Endothelial cell of umbilical vein (primary cell): ENCODE measurements at regions not wholly inside any gene's neighbourhood (a gene's known extent, or its start where the extent isn't known, plus 50 kb on each side); places are given as distances from the start of the nearest gene placed in this dataset.

Source experiments
- BruUV-seq: library from RNA; stranded (reverse); fragments of 400-500 nt; replicated peaks from 2 replicates; lab custom pipeline; 2021; lab: Mats Ljungman, UMichigan
- CTCF ChIA-PET: fragments of 300-600, 350-600 bp; sonication (Branson Sonifier 250); formaldehyde crosslinking; loops from one replicate; lab custom pipeline; 2021; ENCODE audit warnings: antibody characterized with exemption, inconsistent platforms; lab: Charles Lee
- POLR2A ChIA-PET: fragments of 300-600, 350-600 bp; sonication (Branson Sonifier 250); formaldehyde crosslinking; loops from one replicate; lab custom pipeline; 2021; ENCODE audit warnings: antibody characterized with exemption, inconsistent platforms; lab: Charles Lee
- DNase-seq: peaks from one replicate; pipeline ENCODE4 v3.0.0-alpha.2; 2011; ENCODE audit warnings: low read depth, low spot score
- FAIRE-seq: peaks from 2 replicates; lab custom pipeline; 2011; peaks lifted over from hg19 to GRCh38; lab: Jason Lieb, UNC
- H2AFZ ChIP-seq: 2 replicates; pipeline ENCODE4 v1.6.0; 2012; ENCODE audit warnings: low read depth, low read length, control low read depth, inconsistent platforms
- H3K27ac ChIP-seq: 2 replicates; pipeline ENCODE4 v1.5.1; 2011; ENCODE audit warnings: low read depth, mild to moderate bottlenecking, control low read depth, low read length, moderate library complexity; ENCODE audit not compliant: insufficient read depth
- H3K27me3 ChIP-seq, 2 experiments: 2 replicates each; pipeline versions ENCODE4 v1.6.0 to v1.6.1; 2011; ENCODE audit warnings: low read length in 2 of 2, mixed read lengths in 1 of 2; ENCODE audit not compliant: control insufficient read depth in 2 of 2, insufficient read depth in 2 of 2
- H3K36me3 ChIP-seq, 2 experiments: 2 replicates in 1 of 2; 3 replicates in 1 of 2; pipeline ENCODE4 v1.5.1; 2011; ENCODE audit warnings: low read length in 2 of 2, mild to moderate bottlenecking in 1 of 2, moderate library complexity in 1 of 2; ENCODE audit not compliant: control insufficient read depth in 2 of 2, insufficient read depth in 2 of 2; ENCODE audit errors: extremely low read depth in 1 of 2
- H3K4me1 ChIP-seq: 3 replicates; pipeline ENCODE4 v1.5.1; 2011; ENCODE audit warnings: mild to moderate bottlenecking, low read length; ENCODE audit not compliant: control insufficient read depth, insufficient read depth; ENCODE audit errors: extremely low read depth
- H3K4me2 ChIP-seq: 2 replicates; pipeline ENCODE4 v1.6.1; 2011; ENCODE audit warnings: low read length, control low read depth, mixed read lengths; ENCODE audit not compliant: insufficient read depth
- H3K4me3 ChIP-seq, 3 experiments: fragments of 200-600 bp in 1 of 3; sonication (generic), shearing (Covaris generic) in 1 of 3; replicated peaks in 1 of 3; 2 replicates each; pipeline ENCODE4 v1.5.1; 2011 to 2016; ENCODE audit warnings: control low read depth in 3 of 3, low read length in 3 of 3, mild to moderate bottlenecking in 2 of 3, inconsistent platforms in 1 of 3, low read depth in 1 of 3, moderate library complexity in 1 of 3; ENCODE audit not compliant: insufficient read depth in 1 of 3
- H3K79me2 ChIP-seq: 2 replicates; pipeline ENCODE4 v1.6.0; 2012; ENCODE audit warnings: low read length, inconsistent platforms; ENCODE audit not compliant: control insufficient read depth, insufficient read depth
- H3K9ac ChIP-seq: replicated peaks from 2 replicates; pipeline ENCODE3; 2011; ENCODE audit warnings: low read length, control low read depth; ENCODE audit not compliant: insufficient read depth; ENCODE audit errors: extremely low read depth
- H3K9me1 ChIP-seq: replicated peaks from 3 replicates; pipeline ENCODE4 v1.6.0; 2011; ENCODE audit warnings: mild to moderate bottlenecking, low read length; ENCODE audit not compliant: control insufficient read depth, insufficient read depth; ENCODE audit errors: extremely low read depth
- H3K9me3 ChIP-seq: replicated peaks from 2 replicates; pipeline ENCODE4 v1.5.1; 2012; ENCODE audit warnings: low read length, inconsistent platforms; ENCODE audit not compliant: control insufficient read depth, insufficient read depth
- H4K20me1 ChIP-seq: replicated peaks from 2 replicates; pipeline ENCODE3; 2011; ENCODE audit warnings: mild to moderate bottlenecking, low read length; ENCODE audit not compliant: control insufficient read depth, insufficient read depth; ENCODE audit errors: extremely low read depth
- EZH2 ChIP-seq: IDR thresholded peaks from 2 replicates; pipeline ENCODE4 v1.6.1; 2012; ENCODE audit warnings: borderline replicate concordance, low read depth, mild to moderate bottlenecking, moderate library complexity, low read length, inconsistent platforms; ENCODE audit not compliant: severe bottlenecking
- FOS ChIP-seq: IDR thresholded peaks from 2 replicates; pipeline ENCODE4 v1.6.1; 2011; ENCODE audit warnings: mild to moderate bottlenecking, low read length, moderate library complexity, borderline replicate concordance; ENCODE audit not compliant: insufficient read depth
- GATA2 ChIP-seq: IDR thresholded peaks from 2 replicates; pipeline ENCODE4 v1.7.0; 2011; ENCODE audit warnings: low read depth, mild to moderate bottlenecking, moderate library complexity, mixed read lengths, low read length; ENCODE audit not compliant: insufficient read length, insufficient read depth
- JUN ChIP-seq: IDR thresholded peaks from 2 replicates; pipeline ENCODE4 v1.6.1; 2011; ENCODE audit warnings: borderline replicate concordance, low read depth; ENCODE audit not compliant: insufficient read length, insufficient read depth
- MAX ChIP-seq: IDR thresholded peaks from 2 replicates; pipeline ENCODE4 v1.6.1; 2011; ENCODE audit not compliant: insufficient read depth, insufficient read length
- MYC ChIP-seq: IDR thresholded peaks from one replicate; pipeline ENCODE4 v1.6.1; 2011; ENCODE audit warnings: mild to moderate bottlenecking, low read depth, low read length
- POLR2A ChIP-seq: IDR thresholded peaks from 2 replicates; pipeline ENCODE4 v1.6.1; 2012; ENCODE audit warnings: low read depth, mild to moderate bottlenecking, control low read depth, low read length
- POLR2AphosphoS5 ChIP-seq: IDR thresholded peaks from 2 replicates; pipeline ENCODE4 v1.6.1; 2012; ENCODE audit warnings: low read depth, mild to moderate bottlenecking, control low read depth, low read length, moderate library complexity; ENCODE audit not compliant: insufficient read depth
- dilution Hi-C: fragments of 300-500 bp; cut with MboI; formaldehyde crosslinking; loops from one replicate; pipeline ENCODE4 v1.15.0; 2019; ENCODE audit warnings: low sequenced_read_pairs; ENCODE audit not compliant: extremely low pct_ligation_motif_present
- intact Hi-C: fragments of 100-400 bp; cut with micrococcal nuclease; formaldehyde crosslinking; loops from one replicate; pipeline ENCODE4 v1.10.0; 2022
- TF ChIP-seq, protein P1 (sequence below), 2 donors: IDR thresholded peaks; 1 replicate in 1 of 2; 2 replicates in 1 of 2; pipeline ENCODE4 v1.5.1; 2011; ENCODE audit warnings: low read length in 2 of 2, mild to moderate bottlenecking in 2 of 2, moderate library complexity in 2 of 2, control low read depth in 1 of 2, inconsistent platforms in 1 of 2, low read depth in 1 of 2; ENCODE audit not compliant: insufficient read depth in 1 of 2; ENCODE audit errors: extremely low read depth in 1 of 2

DNA sequence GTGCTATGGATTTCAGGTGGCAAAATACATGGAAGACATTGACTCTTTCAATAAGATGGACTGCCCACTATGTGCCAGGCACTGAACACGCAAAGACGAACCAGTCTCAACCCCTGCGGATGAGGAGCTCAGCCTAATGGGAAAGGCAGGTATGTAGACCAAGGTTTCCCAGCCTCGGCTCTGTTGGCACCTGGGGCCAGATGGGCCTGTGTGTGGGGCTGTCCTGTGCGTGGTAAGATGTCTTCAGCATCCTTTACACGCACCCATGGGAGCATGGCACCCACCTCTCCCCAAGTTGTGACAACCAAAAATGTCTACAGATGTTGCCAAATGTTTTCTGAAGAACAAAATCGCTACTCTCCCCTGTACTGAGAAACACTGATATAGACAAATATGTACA, 82.6 kb upstream of the FOXQ1 start:
- CTCF ChIA-PET, result no interaction called here
- Histone ChIP-seq H3K9me3 (no peaks in the 10 kb centered on the region), H3K9ac (no peak overlapping the region), H3K79me2 (no peaks in the 10 kb centered on the region), H3K36me3 (no peaks in the 10 kb centered on the region), H4K20me1 (no peaks in the 10 kb centered on the region), H3K4me2 (no peak overlapping the region), H3K9me1 (no peaks in the 10 kb centered on the region), H3K27me3 (no peaks in the 10 kb centered on the region), H3K27ac (no peak overlapping the region), H3K4me3 (no peak overlapping the region), H2AFZ (no peak overlapping the region), H3K4me1 (no peaks in the 10 kb centered on the region)
- no peak for TF ChIP-seq GATA2
- no peak for TF ChIP-seq POLR2AphosphoS5
- TF ChIP-seq MYC, result no peak
- TF ChIP-seq MAX, result no peak
- TF ChIP-seq JUN, result no peak
- TF ChIP-seq, protein P1, sequence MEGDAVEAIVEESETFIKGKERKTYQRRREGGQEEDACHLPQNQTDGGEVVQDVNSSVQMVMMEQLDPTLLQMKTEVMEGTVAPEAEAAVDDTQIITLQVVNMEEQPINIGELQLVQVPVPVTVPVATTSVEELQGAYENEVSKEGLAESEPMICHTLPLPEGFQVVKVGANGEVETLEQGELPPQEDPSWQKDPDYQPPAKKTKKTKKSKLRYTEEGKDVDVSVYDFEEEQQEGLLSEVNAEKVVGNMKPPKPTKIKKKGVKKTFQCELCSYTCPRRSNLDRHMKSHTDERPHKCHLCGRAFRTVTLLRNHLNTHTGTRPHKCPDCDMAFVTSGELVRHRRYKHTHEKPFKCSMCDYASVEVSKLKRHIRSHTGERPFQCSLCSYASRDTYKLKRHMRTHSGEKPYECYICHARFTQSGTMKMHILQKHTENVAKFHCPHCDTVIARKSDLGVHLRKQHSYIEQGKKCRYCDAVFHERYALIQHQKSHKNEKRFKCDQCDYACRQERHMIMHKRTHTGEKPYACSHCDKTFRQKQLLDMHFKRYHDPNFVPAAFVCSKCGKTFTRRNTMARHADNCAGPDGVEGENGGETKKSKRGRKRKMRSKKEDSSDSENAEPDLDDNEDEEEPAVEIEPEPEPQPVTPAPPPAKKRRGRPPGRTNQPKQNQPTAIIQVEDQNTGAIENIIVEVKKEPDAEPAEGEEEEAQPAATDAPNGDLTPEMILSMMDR (IDR thresholded peaks at IDR 0.05; ENCODE audit: extremely low read depth in 1 of 2, insufficient read depth in 1 of 2, low read depth in 1 of 2, low read length in 2 of 2), result no peak
- TF ChIP-seq EZH2, result no peak
- no peak for TF ChIP-seq FOS
- TF ChIP-seq POLR2A, result no peak
- FAIRE-seq (no peak), DNase-seq (no peak)
- POLR2A ChIA-PET, result no interaction called here
- dilution Hi-C loops (no loop called here), intact Hi-C loops (no loop called here)
- no TSS peak for BruUV-seq
